Kidney tubule cell (primary cell): ENCODE measurements at regions not wholly inside any gene's neighbourhood (a gene's known extent, or its start where the extent isn't known, plus 50 kb on each side); places are given as distances from the start of the nearest gene placed in this dataset.

Experiments used
- DNase-seq: peaks from one replicate; pipeline ENCODE4 v3.0.0-alpha.2; 2018; ENCODE audit warnings: low spot score

- no peak for DNase-seq
These were observed 80.1 kb upstream of the SDK2 start for GRCh38 chr17:73724341-73724740.

GRCh38 chr17:73724990-73725389 lies 80.7 kb upstream of the SDK2 start:
- no peak for DNase-seq

- no peak for DNase-seq
These were observed 81.7 kb upstream of the SDK2 start for GRCh38 chr17:73725794-73726515.

- no peak for DNase-seq
These were observed 83.7 kb upstream of the SDK2 start for GRCh38 chr17:73727941-73728340.

GRCh38 chr17:73729101-73729500 lies 84.9 kb upstream of the SDK2 start:
- no peak for DNase-seq

- no peak for DNase-seq
These were observed 87.5 kb upstream of the SDK2 start for GRCh38 chr17:73731733-73732132.

- no peak for DNase-seq
These were observed 89.3 kb upstream of the SDK2 start for GRCh38 chr17:73733517-73733916.

- DNase-seq, result no peak
These were observed 91.0 kb upstream of the SDK2 start for GRCh38 chr17:73735245-73735644.

GRCh38 chr17:73738751-73739575 lies 94.7 kb upstream of the SDK2 start:
- no peak for DNase-seq

GRCh38 chr17:73740370-73740769 lies 96.1 kb upstream of the SDK2 start:
- DNase-seq, result no peak

- no peak for DNase-seq
These were observed 98.7 kb upstream of the SDK2 start for GRCh38 chr17:73742948-73743381.

GRCh38 chr17:73743518-73744201 lies 99.4 kb upstream of the SDK2 start:
- DNase-seq, result no peak

GRCh38 chr17:73744411-73744810 lies 100.2 kb upstream of the SDK2 start:
- DNase-seq, result no peak

GRCh38 chr17:73746314-73747073 lies 102.2 kb upstream of the SDK2 start:
- DNase-seq, result no peak

GRCh38 chr17:73747221-73748002 lies 103.2 kb upstream of the SDK2 start:
- DNase-seq, result no peak

GRCh38 chr17:73748508-73748907 lies 104.3 kb upstream of the SDK2 start:
- DNase-seq, result no peak

GRCh38 chr17:73749337-73749823 lies 105.1 kb upstream of the SDK2 start:
- DNase-seq, result peak; percentile 15

GRCh38 chr17:73749928-73750605 lies 105.8 kb upstream of the SDK2 start:
- no peak for DNase-seq

- no peak for DNase-seq
These were observed 106.7 kb upstream of the SDK2 start for GRCh38 chr17:73750975-73751374.

- no peak for DNase-seq
These were observed 109.7 kb upstream of the SDK2 start for GRCh38 chr17:73753751-73754496.
